Activated T-helper 17 cell treated with anti-CD3 and anti-CD28 coated beads, Interleukin-2, amount 50 U/mL, for 72 hours (primary cell): ENCODE measurements at regions not wholly inside any gene's neighbourhood (a gene's known extent, or its start where the extent isn't known, plus 50 kb on each side); places are given as distances from the start of the nearest gene placed in this dataset.
"Not testable (repeated sequence)": the region's sequence is repeated elsewhere in the genome, so short reads cannot be mapped to it uniquely, and the experiment has no call there.

Experiments
- ATAC-seq: fragments of 150-1000 bp; cut with Tn5 transposase; replicated peaks from 2 replicates; pipeline ENCODE4 v1.10.0; 2021; ENCODE audit warnings: mild to moderate bottlenecking, moderate library complexity
- H3K27ac Mint-ChIP-seq: one replicate; pipeline ENCODE4 v1.8.0; 2022; ENCODE audit warnings: mixed read lengths
- H3K27me3 Mint-ChIP-seq: one replicate; pipeline ENCODE4 v1.8.0; 2022; ENCODE audit warnings: mixed read lengths
- H3K36me3 Mint-ChIP-seq: one replicate; pipeline ENCODE4 v1.8.0; 2022; ENCODE audit warnings: low read depth, mild to moderate bottlenecking, mixed read lengths
- H3K4me1 Mint-ChIP-seq: one replicate; pipeline ENCODE4 v1.8.0; 2022; ENCODE audit warnings: mixed read lengths
- H3K4me3 Mint-ChIP-seq: one replicate; pipeline ENCODE4 v1.8.0; 2022; ENCODE audit warnings: mild to moderate bottlenecking, mixed read lengths
- H3K9me3 Mint-ChIP-seq: one replicate; pipeline ENCODE4 v1.8.0; 2022; ENCODE audit warnings: mixed read lengths

- Mint-ChIP-seq H3K36me3 (no peaks in the 10 kb centered on the region), H3K9me3 (peaks cover 6% of the 10 kb centered on the region), H3K27ac (no peak overlapping the region), H3K4me3 (no peak overlapping the region), H3K4me1 (no peaks in the 10 kb centered on the region), H3K27me3 (no peaks in the 10 kb centered on the region)
- ATAC-seq = no peak
Observed at GRCh38 chr7:85895835-85896234, 709.0 kb upstream of the SEMA3D start.

GRCh38 chr7:85891900-85892299 lies 705.0 kb upstream of the SEMA3D start:
- not testable (repeated sequence) for H3K4me3 Mint-ChIP-seq, H3K27ac Mint-ChIP-seq, H3K36me3 Mint-ChIP-seq, H3K9me3 Mint-ChIP-seq, H3K27me3 Mint-ChIP-seq, H3K4me1 Mint-ChIP-seq, ATAC-seq

- no peaks in the 10 kb centered on the region for H3K4me1 Mint-ChIP-seq
- H3K36me3 Mint-ChIP-seq = no peaks in the 10 kb centered on the region
- H3K27ac Mint-ChIP-seq = no peak overlapping the region
- H3K4me3 Mint-ChIP-seq = no peak overlapping the region
- no peaks in the 10 kb centered on the region for H3K9me3 Mint-ChIP-seq
- H3K27me3 Mint-ChIP-seq = no peaks in the 10 kb centered on the region
- no peak for ATAC-seq
Observed at GRCh38 chr7:85890244-85890811, 703.5 kb upstream of the SEMA3D start.

- H3K36me3 Mint-ChIP-seq = no peaks in the 10 kb centered on the region
- H3K4me1 Mint-ChIP-seq = no peaks in the 10 kb centered on the region
- no peak overlapping the region for H3K4me3 Mint-ChIP-seq
- H3K27ac Mint-ChIP-seq = no peak overlapping the region
- no peaks in the 10 kb centered on the region for H3K9me3 Mint-ChIP-seq
- no peak for ATAC-seq
- H3K27me3 Mint-ChIP-seq = no peaks in the 10 kb centered on the region
Observed at GRCh38 chr7:85887133-85887532, 700.3 kb upstream of the SEMA3D start.

- ATAC-seq = no peak
- no peak overlapping the region for H3K27ac Mint-ChIP-seq
- no peaks in the 10 kb centered on the region for H3K36me3 Mint-ChIP-seq
- no peaks in the 10 kb centered on the region for H3K4me1 Mint-ChIP-seq
- no peak overlapping the region for H3K4me3 Mint-ChIP-seq
- H3K9me3 Mint-ChIP-seq = peaks cover 2% of the 10 kb centered on the region
- no peaks in the 10 kb centered on the region for H3K27me3 Mint-ChIP-seq
Observed at GRCh38 chr7:85882335-85882734, 695.5 kb upstream of the SEMA3D start.

- no peaks in the 10 kb centered on the region for H3K36me3 Mint-ChIP-seq
- no peaks in the 10 kb centered on the region for H3K4me1 Mint-ChIP-seq
- peaks cover 10% of the 10 kb centered on the region for H3K9me3 Mint-ChIP-seq
- no peaks in the 10 kb centered on the region for H3K27me3 Mint-ChIP-seq
- H3K27ac Mint-ChIP-seq = no peak overlapping the region
- ATAC-seq = no peak
- H3K4me3 Mint-ChIP-seq = no peak overlapping the region
Observed at GRCh38 chr7:85875398-85875797, 688.5 kb upstream of the SEMA3D start.

- Mint-ChIP-seq H3K4me3 (no peak overlapping the region), H3K9me3 (peaks cover 16% of the 10 kb centered on the region), H3K4me1 (no peaks in the 10 kb centered on the region), H3K27me3 (no peaks in the 10 kb centered on the region), H3K36me3 (no peaks in the 10 kb centered on the region), H3K27ac (no peak overlapping the region)
- no peak for ATAC-seq
Observed at GRCh38 chr7:85866540-85866939, 679.7 kb upstream of the SEMA3D start.

GRCh38 chr7:85851571-85852193 lies 664.8 kb upstream of the SEMA3D start:
- Mint-ChIP-seq H3K36me3 (no peaks in the 10 kb centered on the region), H3K27ac (no peak overlapping the region), H3K9me3 (peaks cover 10% of the 10 kb centered on the region), H3K4me3 (no peak overlapping the region), H3K4me1 (no peaks in the 10 kb centered on the region), H3K27me3 (no peaks in the 10 kb centered on the region)
- no peak for ATAC-seq

GRCh38 chr7:85850381-85850780 lies 663.5 kb upstream of the SEMA3D start:
- Mint-ChIP-seq H3K27ac (no peak overlapping the region), H3K36me3 (no peaks in the 10 kb centered on the region), H3K9me3 (peaks cover 6% of the 10 kb centered on the region), H3K4me3 (no peak overlapping the region), H3K27me3 (no peaks in the 10 kb centered on the region), H3K4me1 (no peaks in the 10 kb centered on the region)
- no peak for ATAC-seq

GRCh38 chr7:85840554-85840953 lies 653.7 kb upstream of the SEMA3D start:
- H3K4me3 Mint-ChIP-seq = no peak overlapping the region
- no peaks in the 10 kb centered on the region for H3K36me3 Mint-ChIP-seq
- H3K4me1 Mint-ChIP-seq = no peaks in the 10 kb centered on the region
- no peak overlapping the region for H3K27ac Mint-ChIP-seq
- H3K9me3 Mint-ChIP-seq = peaks cover 6% of the 10 kb centered on the region
- no peak for ATAC-seq
- no peaks in the 10 kb centered on the region for H3K27me3 Mint-ChIP-seq

- H3K9me3 Mint-ChIP-seq = peaks cover 4% of the 10 kb centered on the region
- H3K27ac Mint-ChIP-seq = no peak overlapping the region
- H3K36me3 Mint-ChIP-seq = no peaks in the 10 kb centered on the region
- H3K4me3 Mint-ChIP-seq = no peak overlapping the region
- ATAC-seq = no peak
- H3K27me3 Mint-ChIP-seq = no peaks in the 10 kb centered on the region
- H3K4me1 Mint-ChIP-seq = no peaks in the 10 kb centered on the region
Observed at GRCh38 chr7:85833066-85833465, 646.2 kb upstream of the SEMA3D start.

- no peak overlapping the region for H3K4me3 Mint-ChIP-seq
- no peaks in the 10 kb centered on the region for H3K27me3 Mint-ChIP-seq
- H3K4me1 Mint-ChIP-seq = no peaks in the 10 kb centered on the region
- peaks cover 4% of the 10 kb centered on the region for H3K9me3 Mint-ChIP-seq
- no peak overlapping the region for H3K27ac Mint-ChIP-seq
- no peaks in the 10 kb centered on the region for H3K36me3 Mint-ChIP-seq
- no peak for ATAC-seq
Observed at GRCh38 chr7:85830982-85831381, 644.1 kb upstream of the SEMA3D start.

- no peak for ATAC-seq
- H3K36me3 Mint-ChIP-seq = no peaks in the 10 kb centered on the region
Observed at GRCh38 chr7:85829817-85830432, 643.1 kb upstream of the SEMA3D start.

GRCh38 chr7:85829176-85829575 lies 642.3 kb upstream of the SEMA3D start:
- no peak overlapping the region for H3K27ac Mint-ChIP-seq
- ATAC-seq = no peak
- H3K9me3 Mint-ChIP-seq = peaks cover 1% of the 10 kb centered on the region
- H3K36me3 Mint-ChIP-seq = no peaks in the 10 kb centered on the region
- no peaks in the 10 kb centered on the region for H3K4me1 Mint-ChIP-seq
- H3K4me3 Mint-ChIP-seq = no peak overlapping the region
- no peaks in the 10 kb centered on the region for H3K27me3 Mint-ChIP-seq

More at GRCh38 chr7:85829817-85830432, 643.1 kb upstream of the SEMA3D start:
- Mint-ChIP-seq H3K27me3 (no peaks in the 10 kb centered on the region), H3K4me3 (no peak overlapping the region), H3K9me3 (peaks cover 4% of the 10 kb centered on the region), H3K4me1 (no peaks in the 10 kb centered on the region), H3K27ac (no peak overlapping the region)

- no peaks in the 10 kb centered on the region for H3K4me1 Mint-ChIP-seq
- ATAC-seq = no peak
- no peaks in the 10 kb centered on the region for H3K9me3 Mint-ChIP-seq
- H3K36me3 Mint-ChIP-seq = no peaks in the 10 kb centered on the region
- H3K27me3 Mint-ChIP-seq = no peaks in the 10 kb centered on the region
- no peak overlapping the region for H3K4me3 Mint-ChIP-seq
- no peak overlapping the region for H3K27ac Mint-ChIP-seq
Observed at GRCh38 chr7:85828614-85829013, 641.8 kb upstream of the SEMA3D start.
